ENCODE measurements at regions not wholly inside any gene's neighbourhood (a gene's known extent, or its start where the extent isn't known, plus 50 kb on each side); places are given as distances from the start of the nearest gene placed in this dataset.

GRCh38 chr3:187801152-187801551 lies 55.9 kb upstream of the BCL6 start:
- Histone ChIP-seq H3K27ac (no peak overlapping the region), H3K4me1 (no peaks in the 10 kb centered on the region), H3K4me3 (no peak overlapping the region), H3K9me3 (no peaks in the 10 kb centered on the region), H3K27me3 (no peaks in the 10 kb centered on the region), H3K36me3 (ENCODE audit: low read depth, missing control alignments) (no peaks in the 10 kb centered on the region)
- intact Hi-C loops (cut with DNase I; ENCODE audit: low total_unique reads), result no loop called here
- no peak for TF ChIP-seq POLR2A (IDR thresholded peaks at IDR 0.05)
- TF ChIP-seq, protein P1, sequence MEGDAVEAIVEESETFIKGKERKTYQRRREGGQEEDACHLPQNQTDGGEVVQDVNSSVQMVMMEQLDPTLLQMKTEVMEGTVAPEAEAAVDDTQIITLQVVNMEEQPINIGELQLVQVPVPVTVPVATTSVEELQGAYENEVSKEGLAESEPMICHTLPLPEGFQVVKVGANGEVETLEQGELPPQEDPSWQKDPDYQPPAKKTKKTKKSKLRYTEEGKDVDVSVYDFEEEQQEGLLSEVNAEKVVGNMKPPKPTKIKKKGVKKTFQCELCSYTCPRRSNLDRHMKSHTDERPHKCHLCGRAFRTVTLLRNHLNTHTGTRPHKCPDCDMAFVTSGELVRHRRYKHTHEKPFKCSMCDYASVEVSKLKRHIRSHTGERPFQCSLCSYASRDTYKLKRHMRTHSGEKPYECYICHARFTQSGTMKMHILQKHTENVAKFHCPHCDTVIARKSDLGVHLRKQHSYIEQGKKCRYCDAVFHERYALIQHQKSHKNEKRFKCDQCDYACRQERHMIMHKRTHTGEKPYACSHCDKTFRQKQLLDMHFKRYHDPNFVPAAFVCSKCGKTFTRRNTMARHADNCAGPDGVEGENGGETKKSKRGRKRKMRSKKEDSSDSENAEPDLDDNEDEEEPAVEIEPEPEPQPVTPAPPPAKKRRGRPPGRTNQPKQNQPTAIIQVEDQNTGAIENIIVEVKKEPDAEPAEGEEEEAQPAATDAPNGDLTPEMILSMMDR (IDR thresholded peaks at IDR 0.05), result no peak
- WGBS, 2 donors, result 93 to 95% methylated on average over 5 of the region's 5 CpGs
- no peak for DNase-seq

DNA sequence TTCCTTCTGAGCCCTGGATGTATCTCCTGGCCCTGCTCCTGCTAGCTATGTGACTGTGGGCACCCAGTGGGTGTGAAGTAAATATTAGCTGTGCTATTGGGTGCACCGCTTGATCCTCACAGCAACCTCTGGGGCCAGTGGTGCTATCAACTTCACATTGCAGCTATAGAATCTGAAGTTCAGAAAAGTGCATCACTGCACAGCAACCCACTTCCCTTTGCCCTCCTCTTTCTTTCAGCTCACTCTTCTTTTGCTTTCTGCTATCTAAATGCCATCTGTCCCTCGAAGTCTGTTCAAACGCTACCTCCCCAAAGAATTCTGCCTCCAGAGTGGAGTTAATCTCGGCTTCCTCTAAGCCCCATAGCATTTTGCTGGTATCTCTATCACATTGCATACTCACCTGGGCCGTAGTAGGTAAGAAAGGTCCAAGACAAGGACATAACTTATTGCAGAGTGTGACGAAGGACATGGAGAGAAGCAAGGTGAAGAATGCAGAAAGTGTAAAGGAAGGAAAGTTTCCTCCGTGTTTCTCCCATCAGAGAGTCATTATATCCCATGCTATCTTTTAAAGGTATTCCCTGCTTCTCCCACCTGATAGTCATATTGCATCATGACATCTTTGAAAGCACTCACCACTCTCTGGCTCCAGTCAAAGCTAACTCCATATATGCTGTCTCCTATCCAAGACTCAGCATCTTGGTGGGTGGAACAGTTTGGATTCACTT lies 57.1 kb upstream of the BCL6 start:
- Histone ChIP-seq H3K27ac (no peak overlapping the region), H3K9me3 (no peaks in the 10 kb centered on the region), H3K36me3 (ENCODE audit: low read depth, missing control alignments) (no peaks in the 10 kb centered on the region), H3K4me1 (no peaks in the 10 kb centered on the region), H3K27me3 (no peaks in the 10 kb centered on the region), H3K4me3 (no peak overlapping the region)
- intact Hi-C loops (cut with DNase I; ENCODE audit: low total_unique reads), result no loop called here
- WGBS, 2 donors, result 90 to 92% methylated on average over 7 of the region's 7 CpGs
- DNase-seq, result no peak
- TF ChIP-seq POLR2A (IDR thresholded peaks at IDR 0.05), result no peak
- TF ChIP-seq, protein P1 (IDR thresholded peaks at IDR 0.05), result no peak

DNA sequence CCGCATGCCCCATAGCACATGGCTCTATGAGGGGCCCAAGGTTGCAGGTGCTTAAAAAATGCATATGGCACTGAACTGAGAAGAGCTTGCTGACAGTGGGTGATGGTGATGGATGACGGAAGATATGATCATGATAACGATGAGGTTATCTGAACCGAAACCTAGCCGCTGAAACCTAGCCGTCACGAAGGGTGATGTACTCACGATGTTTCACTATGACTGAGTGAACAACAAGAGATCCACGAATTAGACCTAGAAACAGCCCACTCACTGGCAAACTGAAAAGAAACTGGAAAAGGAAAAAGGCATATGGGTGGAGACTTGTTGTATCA lies 57.6 kb upstream of the BCL6 start:
- WGBS, 2 donors, result 94 to 95% methylated on average over 9 of the region's 9 CpGs
- Histone ChIP-seq H3K36me3 (ENCODE audit: low read depth, missing control alignments) (no peaks in the 10 kb centered on the region), H3K4me1 (no peaks in the 10 kb centered on the region), H3K4me3 (no peak overlapping the region), H3K9me3 (no peaks in the 10 kb centered on the region), H3K27me3 (no peaks in the 10 kb centered on the region), H3K27ac (no peak overlapping the region)
- intact Hi-C loops (cut with DNase I; ENCODE audit: low total_unique reads), result no loop called here
- DNase-seq, result no peak
- TF ChIP-seq, protein P1 (IDR thresholded peaks at IDR 0.05), result no peak
- TF ChIP-seq POLR2A (IDR thresholded peaks at IDR 0.05), result no peak

GRCh38 chr3:187804120-187804744 lies 59.0 kb upstream of the BCL6 start:
- Histone ChIP-seq H3K4me1 (no peaks in the 10 kb centered on the region), H3K27ac (no peak overlapping the region), H3K27me3 (no peaks in the 10 kb centered on the region), H3K4me3 (no peak overlapping the region), H3K36me3 (ENCODE audit: low read depth, missing control alignments) (no peaks in the 10 kb centered on the region), H3K9me3 (no peaks in the 10 kb centered on the region)
- 89 to 91% methylated on average over 11 of the region's 11 CpGs for WGBS, 2 donors
- no peak for TF ChIP-seq POLR2A (IDR thresholded peaks at IDR 0.05)
- TF ChIP-seq, protein P1 (IDR thresholded peaks at IDR 0.05), result no peak
- intact Hi-C loops (cut with DNase I; ENCODE audit: low total_unique reads), result no loop called here
- no peak for DNase-seq

- Histone ChIP-seq H3K9me3 (no peaks in the 10 kb centered on the region), H3K4me3 (no peak overlapping the region), H3K4me1 (peaks cover under 1% of the 10 kb centered on the region), H3K27me3 (no peaks in the 10 kb centered on the region), H3K27ac (no peak overlapping the region), H3K36me3 (ENCODE audit: low read depth, missing control alignments) (no peaks in the 10 kb centered on the region)
- intact Hi-C loops (cut with DNase I; ENCODE audit: low total_unique reads), result no loop called here
- DNase-seq, result no peak
- TF ChIP-seq POLR2A (IDR thresholded peaks at IDR 0.05), result no peak
- TF ChIP-seq, protein P1 (IDR thresholded peaks at IDR 0.05), result no peak
- 83 to 84% methylated on average over 7 of the region's 7 CpGs for WGBS, 2 donors
These were observed 59.5 kb upstream of the BCL6 start for GRCh38 chr3:187804745-187805121.
